ENCODE measurements at regions not wholly inside any gene's neighbourhood (a gene's known extent, or its start where the extent isn't known, plus 50 kb on each side); places are given as distances from the start of the nearest gene placed in this dataset.

GRCh38 chr9:88757406-88758010 lies 222.5 kb downstream of the NXNL2 start:
- no peak for DNase-seq (ENCODE audit: low read depth)

- DNase-seq (ENCODE audit: low read depth), result no peak
Observed at GRCh38 chr9:88759364-88759763, 224.4 kb downstream of the NXNL2 start.

- DNase-seq (ENCODE audit: low read depth), result peak; percentile 89
Observed at GRCh38 chr9:88766778-88767503, 224.3 kb upstream of the S1PR3 start.

GRCh38 chr9:88767504-88767790 lies 223.8 kb upstream of the S1PR3 start:
- DNase-seq (ENCODE audit: low read depth), result peak; percentile 57

GRCh38 chr9:88772575-88772974 lies 218.7 kb upstream of the S1PR3 start:
- DNase-seq (ENCODE audit: low read depth), result no peak

GRCh38 chr9:88773126-88773525 lies 218.1 kb upstream of the S1PR3 start:
- no peak for DNase-seq (ENCODE audit: low read depth)

- peak; percentile 27 for DNase-seq (ENCODE audit: low read depth)
Observed at GRCh38 chr9:88773627-88774244, 217.5 kb upstream of the S1PR3 start.

- DNase-seq (ENCODE audit: low read depth), result peak; percentile 99
Observed at GRCh38 chr9:88775037-88775471, 216.2 kb upstream of the S1PR3 start.

GRCh38 chr9:88775559-88775958 lies 215.7 kb upstream of the S1PR3 start:
- DNase-seq (ENCODE audit: low read depth), result peak; percentile 45

- DNase-seq (ENCODE audit: low read depth), result no peak
Observed at GRCh38 chr9:88775966-88776365, 215.3 kb upstream of the S1PR3 start.

- peak; percentile 96 for DNase-seq (ENCODE audit: low read depth)
Observed at GRCh38 chr9:88776717-88777497, 214.4 kb upstream of the S1PR3 start.

GRCh38 chr9:88777498-88778312 lies 213.6 kb upstream of the S1PR3 start:
- peak; percentile 51 for DNase-seq (ENCODE audit: low read depth)

GRCh38 chr9:88781628-88782391 lies 209.5 kb upstream of the S1PR3 start:
- DNase-seq (ENCODE audit: low read depth), result peak; percentile 79

- DNase-seq (ENCODE audit: low read depth), result peak; percentile 25
Observed at GRCh38 chr9:88782931-88783710, 208.1 kb upstream of the S1PR3 start.

GRCh38 chr9:88783711-88784083 lies 207.6 kb upstream of the S1PR3 start:
- no peak for DNase-seq (ENCODE audit: low read depth)

- no peak for DNase-seq (ENCODE audit: low read depth)
Observed at GRCh38 chr9:88784960-88785359, 206.3 kb upstream of the S1PR3 start.

GRCh38 chr9:88786291-88787079 lies 204.8 kb upstream of the S1PR3 start:
- no peak for DNase-seq (ENCODE audit: low read depth)

- DNase-seq (ENCODE audit: low read depth), result peak; percentile 69
Observed at GRCh38 chr9:88789785-88790184, 201.5 kb upstream of the S1PR3 start.

- DNase-seq (ENCODE audit: low read depth), result peak; percentile 95
Observed at GRCh38 chr9:88791105-88791805, 200.0 kb upstream of the S1PR3 start.

All from amniotic epithelial cell (primary cell).